IMR-90 (cell line): ENCODE measurements at regions not wholly inside any gene's neighbourhood (a gene's known extent, or its start where the extent isn't known, plus 50 kb on each side); places are given as distances from the start of the nearest gene placed in this dataset.

Source experiments
- ATAC-seq: fragments of 200-7000 bp; cut with Tn5 transposase; 2 replicates; pipeline ENCODE4 v1.9.1; 2020; ENCODE audit warnings: low read depth, mild to moderate bottlenecking, moderate library complexity
- BruUV-seq: library from RNA; stranded (reverse); fragments of 400-500 nt; replicated peaks from 2 replicates; lab custom pipeline; 2021; lab: Mats Ljungman, UMichigan
- CTCF ChIA-PET: fragments of 300-600 bp; formaldehyde crosslinking; extraction: SDS; loops from one replicate; lab custom pipeline; 2021; ENCODE audit warnings: antibody characterized with exemption; lab: Yijun Ruan, JAX
- POLR2A ChIA-PET: fragments of 300-600 bp; sonication (Branson Sonifier 250); formaldehyde crosslinking; loops from one replicate; lab custom pipeline; 2022; ENCODE audit warnings: antibody characterized with exemption; ENCODE audit not compliant: unreplicated experiment; lab: Charles Lee
- DNase-seq: peaks from one replicate; pipeline ENCODE4 v3.0.0; 2013
- H2AFZ ChIP-seq: replicated peaks from 2 replicates; pipeline ENCODE3; 2013; ENCODE audit warnings: low read length, mild to moderate bottlenecking; ENCODE audit not compliant: poor library complexity
- H2AK5ac ChIP-seq: 2 replicates; pipeline ENCODE4 v1.6.1; 2013; ENCODE audit warnings: low read depth, low read length, inconsistent platforms
- H2AK9ac ChIP-seq: replicated peaks from 2 replicates; pipeline ENCODE3; 2013; ENCODE audit warnings: mild to moderate bottlenecking, low read depth, low read length, moderate library complexity; ENCODE audit not compliant: poor library complexity
- H2BK120ac ChIP-seq: 2 replicates; pipeline ENCODE4 v1.6.1; 2013; ENCODE audit warnings: low read depth, low read length, inconsistent platforms
- H2BK15ac ChIP-seq: 3 replicates; pipeline ENCODE4 v1.6.1; 2013; ENCODE audit warnings: low read depth, low read length, inconsistent platforms
- H2BK20ac ChIP-seq: 2 replicates; pipeline ENCODE4 v1.6.1; 2013; ENCODE audit warnings: low read depth, mild to moderate bottlenecking, inconsistent platforms, low read length, moderate library complexity
- H2BK5ac ChIP-seq: 2 replicates; pipeline ENCODE4 v1.6.1; 2013; ENCODE audit warnings: mild to moderate bottlenecking, low read depth, low read length, inconsistent platforms; ENCODE audit not compliant: poor library complexity, severe bottlenecking
- H3K14ac ChIP-seq: replicated peaks from 2 replicates; pipeline ENCODE4 v1.6.1; 2013; ENCODE audit warnings: low read depth, low read length, inconsistent platforms
- H3K18ac ChIP-seq: 2 replicates; pipeline ENCODE4 v1.6.1; 2013; ENCODE audit warnings: low read depth, low read length, control low read depth
- H3K23ac ChIP-seq: 2 replicates; pipeline ENCODE4 v1.6.1; 2013; ENCODE audit warnings: low read depth, low read length, inconsistent platforms
- H3K27ac ChIP-seq: 2 replicates; pipeline ENCODE4 v1.5.1; 2013; ENCODE audit warnings: mild to moderate bottlenecking, control low read depth, low read length; ENCODE audit not compliant: insufficient read depth
- H3K27me3 ChIP-seq: 2 replicates; pipeline ENCODE4 v1.6.1; 2013; ENCODE audit warnings: low read length; ENCODE audit not compliant: control insufficient read depth, insufficient read depth
- H3K36me3 ChIP-seq: 2 replicates; pipeline ENCODE4 v1.6.1; 2013; ENCODE audit warnings: low read length, mixed read lengths; ENCODE audit not compliant: control insufficient read depth, insufficient read depth
- H3K4ac ChIP-seq: 2 replicates; pipeline ENCODE4 v1.6.1; 2013; ENCODE audit warnings: low read depth, low read length, inconsistent platforms
- H3K4me1 ChIP-seq: 2 replicates; pipeline ENCODE4 v1.6.1; 2013; ENCODE audit warnings: low read length, mixed read lengths; ENCODE audit not compliant: control insufficient read depth, insufficient read depth
- H3K4me2 ChIP-seq: 2 replicates; pipeline ENCODE4 v1.6.1; 2013; ENCODE audit warnings: low read depth, mild to moderate bottlenecking, control low read depth, low read length, moderate library complexity
- H3K4me3 ChIP-seq: 2 replicates; pipeline ENCODE4 v1.5.1; 2013; ENCODE audit warnings: low read depth, mild to moderate bottlenecking, control low read depth, low read length, moderate library complexity; ENCODE audit not compliant: insufficient read depth
- H3K56ac ChIP-seq: 2 replicates; pipeline ENCODE4 v1.6.1; 2013; ENCODE audit warnings: low read length, inconsistent platforms; ENCODE audit not compliant: insufficient read depth; ENCODE audit errors: extremely low read depth
- H3K79me1 ChIP-seq, 2 experiments: 2 replicates each; pipeline ENCODE4 v1.6.1; 2013; ENCODE audit warnings: low read length in 2 of 2, inconsistent platforms in 1 of 2, low read depth in 1 of 2
- H3K9ac ChIP-seq: 2 replicates; pipeline ENCODE4 v1.6.1; 2013; ENCODE audit warnings: low read depth, low read length, control low read depth
- H3K9me1 ChIP-seq: 2 replicates; pipeline ENCODE4 v1.6.1; 2013; ENCODE audit warnings: low read length, inconsistent platforms; ENCODE audit not compliant: insufficient read depth
- H3K9me3 ChIP-seq: 2 replicates; pipeline ENCODE4 v1.6.1; 2013; ENCODE audit warnings: low read length; ENCODE audit not compliant: control insufficient read depth, insufficient read depth
- H4K20me1 ChIP-seq: 2 replicates; pipeline ENCODE4 v1.6.1; 2013; ENCODE audit warnings: low read length, inconsistent platforms; ENCODE audit not compliant: insufficient read depth
- H4K5ac ChIP-seq: 2 replicates; pipeline ENCODE4 v1.6.1; 2013; ENCODE audit warnings: mild to moderate bottlenecking, low read depth, low read length, control low read depth
- H4K8ac ChIP-seq, 2 experiments: 2 replicates each; pipeline ENCODE4 v1.6.1; 2013; ENCODE audit warnings: low read depth in 2 of 2, low read length in 2 of 2, control low read depth in 1 of 2, inconsistent platforms in 1 of 2
- H4K91ac ChIP-seq: 2 replicates; pipeline ENCODE4 v1.6.1; 2013; ENCODE audit warnings: low read depth, low read length, inconsistent platforms; ENCODE audit not compliant: insufficient read depth
- CEBPB ChIP-seq: IDR thresholded peaks from 2 replicates; pipeline ENCODE4 v1.6.1; 2012; ENCODE audit warnings: low read depth, low read length, improper control_type of control experiment
- MAFK ChIP-seq: IDR thresholded peaks from 2 replicates; pipeline ENCODE4 v1.6.1; 2012; ENCODE audit warnings: low read depth, low read length, improper control_type of control experiment
- MAZ ChIP-seq: IDR thresholded peaks from 2 replicates; pipeline ENCODE4 v1.6.1; 2012; ENCODE audit warnings: low read depth, mild to moderate bottlenecking, low read length, improper control_type of control experiment, moderate library complexity, borderline replicate concordance
- MXI1 ChIP-seq: IDR thresholded peaks from 2 replicates; pipeline ENCODE4 v1.6.1; 2012; ENCODE audit warnings: low read depth, mild to moderate bottlenecking, low read length, moderate library complexity, borderline replicate concordance
- SMC3 ChIP-seq: fragments of 150-350 bp; IDR thresholded peaks from 2 replicates; pipeline ENCODE4 v1.6.1; 2016; ENCODE audit warnings: low read depth, mild to moderate bottlenecking, antibody characterized with exemption, low read length, moderate library complexity
- USF2 ChIP-seq: fragments of 150-350 bp; IDR thresholded peaks from 2 replicates; pipeline ENCODE4 v1.6.1; 2017; ENCODE audit warnings: mild to moderate bottlenecking, antibody characterized with exemption, low read length, low read depth
- WGBS, 2 experiments: methylation state at CpG; one replicate each; pipeline versions ENCODE4 v1.1.5 to v1.1.7; 2013; ENCODE audit warnings: missing lambda C conversion rate in 2 of 2; ENCODE audit not compliant: insufficient read length in 1 of 2; ENCODE audit errors: extremely low coverage in 2 of 2; 5-methylcytosine and 5-hydroxymethylcytosine counted together
- dilution Hi-C: fragments of 300-500 bp; cut with HindIII; formaldehyde crosslinking; loops from one replicate; pipeline ENCODE4 v1.14.3; 2018; ENCODE audit warnings: low sequenced_read_pairs; ENCODE audit not compliant: unreplicated experiment
- in situ Hi-C: fragments of 300-500 bp; cut with MboI; formaldehyde crosslinking; loops from 3 replicates; pipeline ENCODE4 v1.14.3; 2019; ENCODE audit warnings: low sequenced_read_pairs, inconsistent platforms, mixed read lengths
- intact Hi-C: fragments of 100-400 bp; cut with micrococcal nuclease; formaldehyde crosslinking; loops from 2 replicates; pipeline ENCODE4 v1.10.0; 2022
- TF ChIP-seq, protein P1 (sequence below): conservative IDR thresholded peaks from 2 replicates; pipeline ENCODE4 v1.5.1; 2012; ENCODE audit warnings: mild to moderate bottlenecking, low read depth, low read length, improper control_type of control experiment

- H3K36me3 ChIP-seq, result no peaks in the 10 kb centered on the region
- H3K27me3 ChIP-seq, result no peaks in the 10 kb centered on the region
- ChIA-PET CTCF (interaction anchor here (0.7 to 1.1 kb wide), 2 partner anchors 27 to 62 kb away, joined by 3 read pairs; no protein-coding TSS in a partner anchor), POLR2A (no interaction called here)
- no peak overlapping the region for H4K8ac ChIP-seq
- H2BK5ac ChIP-seq, result no peak overlapping the region
- intact Hi-C loops (no loop called here), in situ Hi-C loops (no loop called here), dilution Hi-C loops (no loop called here)
- ATAC-seq (no peak), DNase-seq (no peak)
- H2BK120ac ChIP-seq, result no peak overlapping the region
- no peak overlapping the region for H2AK9ac ChIP-seq
- no peak overlapping the region for H3K23ac ChIP-seq
- H3K9ac ChIP-seq, result no peak overlapping the region
- no peak overlapping the region for H3K4me3 ChIP-seq
- H3K4ac ChIP-seq, result no peak overlapping the region
- H3K27ac ChIP-seq, result no peak overlapping the region
- H3K18ac ChIP-seq, result no peak overlapping the region
- H3K14ac ChIP-seq, result no peak overlapping the region
- no peaks in the 10 kb centered on the region for H4K20me1 ChIP-seq
- TF ChIP-seq MAZ (no peak), SMC3 (no peak), USF2 (no peak), MAFK (no peak), MXI1 (no peak), CEBPB (no peak)
- TF ChIP-seq, protein P1, sequence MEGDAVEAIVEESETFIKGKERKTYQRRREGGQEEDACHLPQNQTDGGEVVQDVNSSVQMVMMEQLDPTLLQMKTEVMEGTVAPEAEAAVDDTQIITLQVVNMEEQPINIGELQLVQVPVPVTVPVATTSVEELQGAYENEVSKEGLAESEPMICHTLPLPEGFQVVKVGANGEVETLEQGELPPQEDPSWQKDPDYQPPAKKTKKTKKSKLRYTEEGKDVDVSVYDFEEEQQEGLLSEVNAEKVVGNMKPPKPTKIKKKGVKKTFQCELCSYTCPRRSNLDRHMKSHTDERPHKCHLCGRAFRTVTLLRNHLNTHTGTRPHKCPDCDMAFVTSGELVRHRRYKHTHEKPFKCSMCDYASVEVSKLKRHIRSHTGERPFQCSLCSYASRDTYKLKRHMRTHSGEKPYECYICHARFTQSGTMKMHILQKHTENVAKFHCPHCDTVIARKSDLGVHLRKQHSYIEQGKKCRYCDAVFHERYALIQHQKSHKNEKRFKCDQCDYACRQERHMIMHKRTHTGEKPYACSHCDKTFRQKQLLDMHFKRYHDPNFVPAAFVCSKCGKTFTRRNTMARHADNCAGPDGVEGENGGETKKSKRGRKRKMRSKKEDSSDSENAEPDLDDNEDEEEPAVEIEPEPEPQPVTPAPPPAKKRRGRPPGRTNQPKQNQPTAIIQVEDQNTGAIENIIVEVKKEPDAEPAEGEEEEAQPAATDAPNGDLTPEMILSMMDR, result no peak
- H2AK5ac ChIP-seq, result no peak overlapping the region
- no peak overlapping the region for H2BK20ac ChIP-seq
- no CpG with 5 or more reads among the region's 4 CpGs for WGBS, 2 experiments
- no peak overlapping the region for H2BK15ac ChIP-seq
- H3K9me1 ChIP-seq, result no peaks in the 10 kb centered on the region; the same call in 1 of the 2 replicates
- H3K9me3 ChIP-seq, result no peaks in the 10 kb centered on the region
- BruUV-seq, result no TSS peak
- H4K91ac ChIP-seq, result no peak overlapping the region
- no peak overlapping the region for H3K4me2 ChIP-seq
- H4K5ac ChIP-seq, result no peak overlapping the region
- H3K56ac ChIP-seq, result no peak overlapping the region
- H2AFZ ChIP-seq, result no peak overlapping the region
- no peaks in the 10 kb centered on the region for H3K4me1 ChIP-seq
- H3K79me1 ChIP-seq, result no peaks in the 10 kb centered on the region
Observed at GRCh38 chr5:83837265-83837907, 116.7 kb upstream of the HAPLN1 start.
